GM18499 (cell line): ENCODE measurements at regions not wholly inside any gene's neighbourhood (a gene's known extent, or its start where the extent isn't known, plus 50 kb on each side); places are given as distances from the start of the nearest gene placed in this dataset.
A peak's percentile ranks its signal among the peaks of the same experiment; 100 is the strongest.
"Not testable (repeated sequence)": the region's sequence is repeated elsewhere in the genome, so short reads cannot be mapped to it uniquely, and the experiment has no call there.

Source experiments
- ATAC-seq: cut with Tn5 transposase; IDR thresholded peaks from one replicate; pipeline ENCODE4 v1.9.1; 2021; ENCODE audit warnings: moderate number of reproducible peaks; ENCODE audit not compliant: insufficient read depth, unreplicated experiment

DNA sequence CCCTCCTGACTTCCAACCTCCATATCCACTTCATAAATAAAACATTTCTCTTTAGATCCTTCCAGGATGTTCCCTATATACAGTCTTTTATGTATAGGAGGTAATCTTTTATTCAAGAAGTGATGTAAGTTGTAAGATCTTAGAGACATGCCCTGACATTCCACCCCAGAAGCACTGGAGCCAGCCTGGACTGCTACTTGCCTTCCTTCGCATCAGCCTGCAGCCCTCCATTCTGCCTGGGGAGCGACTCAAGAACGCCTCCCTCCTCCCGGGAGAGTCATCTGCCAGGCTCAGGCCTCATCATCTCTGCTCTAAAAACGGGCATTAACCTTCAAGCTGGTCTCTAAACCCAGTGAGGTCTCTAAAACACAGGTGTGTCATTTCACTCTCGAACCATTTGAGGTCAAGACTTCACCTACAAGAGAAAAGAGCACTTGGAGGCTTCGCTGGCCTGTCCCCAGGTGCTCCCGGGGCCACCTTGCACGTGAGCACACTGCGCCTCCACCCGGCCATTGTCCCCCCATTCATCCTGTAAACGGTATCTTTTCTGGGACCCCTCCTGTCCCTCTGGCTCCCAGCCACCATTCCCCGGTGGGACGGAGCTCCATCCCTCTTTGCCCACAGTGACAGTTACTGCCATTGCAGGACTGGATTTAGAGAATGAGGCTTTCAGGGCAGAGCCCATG lies 107.5 kb upstream of the PDE10A start:
- no peak for ATAC-seq

DNA sequence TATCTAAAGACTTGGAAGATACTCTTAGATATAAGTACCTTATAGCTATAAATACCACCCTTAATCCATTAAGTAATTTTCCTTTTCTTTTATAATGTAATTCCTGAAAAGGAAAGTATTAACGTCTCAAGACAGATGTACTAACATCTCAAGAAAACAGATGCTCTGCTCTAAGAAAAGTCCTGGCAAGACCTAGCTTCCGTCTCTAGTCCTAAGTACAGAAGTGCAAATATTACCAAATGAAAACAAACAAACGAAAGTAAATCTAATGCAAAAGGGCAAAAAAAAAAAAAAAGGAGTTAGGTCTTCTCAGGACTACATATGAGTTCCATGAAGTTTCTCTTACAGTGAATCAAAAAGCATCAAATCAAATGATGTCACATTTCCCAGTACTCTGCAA lies 106.8 kb upstream of the PDE10A start:
- ATAC-seq, result no peak

DNA sequence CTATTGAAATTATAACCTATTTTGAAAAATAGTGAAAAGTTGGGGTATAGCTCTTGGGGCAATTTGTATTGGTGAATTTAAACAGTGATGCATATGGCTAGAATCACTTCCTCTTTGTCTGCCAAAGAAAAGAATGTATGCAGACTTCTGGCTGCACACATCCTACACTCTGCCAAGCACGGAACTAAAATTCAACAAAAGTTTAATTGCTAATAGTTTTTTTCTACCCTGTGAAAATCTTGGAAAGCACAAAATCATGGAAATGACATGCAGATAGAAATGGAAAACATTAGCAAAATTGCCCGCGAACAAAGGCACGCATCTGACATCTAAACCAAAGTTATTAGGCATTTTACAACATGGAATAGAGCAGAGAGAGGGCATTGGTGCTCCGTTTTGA lies 106.4 kb upstream of the PDE10A start:
- ATAC-seq, result peak; percentile 52

DNA sequence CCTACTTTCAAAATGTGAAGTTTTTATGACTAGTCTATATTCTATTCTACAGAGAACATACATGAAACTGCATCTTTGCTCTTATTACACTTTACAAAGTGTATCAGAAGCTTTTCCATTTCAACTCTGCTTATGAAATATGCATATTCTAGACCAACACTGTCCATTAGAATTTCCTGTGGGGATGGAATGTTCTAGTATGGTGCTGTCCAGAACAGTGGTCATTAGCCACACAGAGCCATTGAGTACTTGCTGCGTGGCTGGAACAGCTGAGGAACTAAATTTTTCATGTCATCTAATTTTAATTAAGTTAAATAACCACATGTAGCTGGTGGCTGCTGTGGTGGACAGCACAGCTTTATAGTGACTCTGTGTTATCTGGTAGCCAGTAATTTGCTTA lies 105.9 kb upstream of the PDE10A start:
- ATAC-seq, result no peak

DNA sequence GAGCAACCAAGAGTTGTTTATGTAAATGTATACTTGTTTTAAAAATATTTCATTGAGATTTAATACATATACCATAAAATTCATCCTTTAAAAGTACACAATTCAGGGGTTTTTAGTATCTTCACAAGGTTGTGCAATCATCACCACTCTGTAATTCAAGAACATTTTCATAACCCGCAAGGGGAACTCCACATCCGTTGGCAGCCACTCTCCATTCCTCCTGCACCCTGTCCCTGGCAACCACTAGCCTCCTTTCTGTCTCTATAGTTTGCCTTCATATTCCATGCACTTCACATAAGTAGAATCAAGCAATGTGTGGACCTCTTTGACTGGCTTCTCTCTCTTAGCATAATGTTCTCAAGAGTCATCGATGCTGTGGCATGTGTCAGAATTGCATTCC lies 104.2 kb upstream of the PDE10A start:
- ATAC-seq, result no peak

DNA sequence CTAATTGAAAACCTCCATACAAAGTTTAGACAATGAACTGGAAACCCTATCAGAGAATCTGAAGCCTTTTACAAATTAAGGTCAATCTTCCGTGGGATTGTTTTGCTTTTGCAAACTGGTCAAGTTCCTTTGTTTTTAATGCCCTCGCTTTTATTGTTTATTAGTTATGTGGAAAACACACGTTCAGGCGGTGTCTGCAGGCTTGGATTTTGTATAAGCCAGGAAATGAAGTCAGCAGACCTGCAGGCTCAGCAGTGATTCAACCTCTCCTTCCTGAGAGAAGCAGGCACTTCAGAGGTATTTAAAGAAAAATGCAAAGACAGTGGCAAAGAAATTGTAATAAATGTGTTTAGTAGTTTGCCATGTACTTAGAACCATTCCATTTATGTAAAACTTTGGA lies 103.4 kb upstream of the PDE10A start:
- ATAC-seq, result no peak

DNA sequence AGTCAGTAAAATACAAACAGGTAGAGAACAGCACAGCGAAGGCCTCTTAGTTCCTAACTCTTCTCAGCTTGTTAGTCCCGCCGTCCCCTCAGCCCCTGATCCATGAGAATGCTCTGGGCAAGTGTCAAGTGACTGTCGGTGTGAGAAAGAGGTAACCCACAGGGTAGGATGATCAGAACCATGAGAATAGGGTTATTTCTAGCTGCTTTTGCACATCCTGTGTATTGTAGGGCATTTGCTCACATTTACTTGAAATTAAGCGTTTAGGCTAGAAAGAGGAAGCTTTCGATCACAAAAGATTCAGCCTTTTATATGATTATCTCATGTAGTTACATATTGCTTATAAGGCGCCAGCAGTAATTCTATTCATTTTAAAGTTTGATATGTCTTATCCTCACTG lies 103.0 kb upstream of the PDE10A start:
- no peak for ATAC-seq

DNA sequence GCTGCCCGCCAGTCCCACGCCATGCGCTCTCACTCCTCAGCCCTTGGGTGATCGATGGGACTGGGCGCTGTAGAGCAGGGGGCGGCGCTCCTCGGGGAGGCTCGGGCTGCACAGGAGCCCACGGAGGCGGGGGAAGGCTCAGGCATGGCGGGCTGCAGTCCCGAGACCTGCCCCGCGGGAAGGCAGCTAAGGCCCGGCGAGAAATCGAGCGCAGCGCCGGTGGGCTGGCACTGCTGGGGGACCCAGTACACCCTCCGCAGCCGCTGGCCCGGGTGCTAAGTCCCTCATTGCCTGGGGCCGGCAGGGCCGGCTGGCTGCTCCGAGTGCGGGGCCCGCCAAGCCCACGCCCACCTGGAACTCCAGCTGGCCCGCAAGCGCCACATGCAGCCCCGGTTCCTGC lies 102.2 kb upstream of the PDE10A start:
- ATAC-seq, result not testable (repeated sequence)

DNA sequence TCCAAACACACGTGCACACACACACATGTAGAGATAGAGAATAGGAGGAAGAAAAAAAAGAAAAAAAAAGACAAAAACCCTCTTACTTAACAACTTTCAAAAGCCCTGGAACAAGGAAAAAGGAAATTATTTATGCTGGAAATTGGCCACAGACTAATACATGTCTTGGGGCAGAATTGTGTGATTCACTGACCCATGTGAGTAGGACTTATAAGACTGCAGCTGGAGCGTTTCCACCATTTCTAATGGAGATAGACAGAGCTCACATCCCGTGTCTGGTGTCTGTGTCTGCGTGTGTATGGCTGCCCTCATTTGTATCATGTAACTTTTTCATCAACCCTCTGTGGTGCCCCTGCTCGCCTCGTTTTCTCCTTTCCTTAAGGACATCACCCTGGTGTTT lies 99.8 kb upstream of the PDE10A start:
- no peak for ATAC-seq

DNA sequence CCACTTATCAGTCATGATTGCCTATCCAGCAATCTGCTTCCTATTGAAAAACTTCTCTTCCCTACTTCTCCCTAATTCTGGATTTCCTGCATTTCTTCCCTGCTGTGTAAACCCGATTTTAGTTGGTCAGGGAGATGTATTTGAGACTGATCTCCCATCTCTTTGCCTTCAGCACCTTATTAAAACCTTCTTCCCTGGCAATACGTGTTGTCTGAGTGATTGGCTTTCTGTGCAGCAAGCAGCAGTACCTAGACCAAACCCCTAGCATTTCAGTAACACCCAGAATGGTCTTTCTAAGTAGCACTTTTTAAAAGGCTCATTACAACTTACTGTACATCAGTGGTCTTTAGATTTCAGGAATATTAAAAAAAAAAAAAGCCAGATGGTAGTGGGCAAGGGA lies 99.1 kb upstream of the PDE10A start:
- ATAC-seq, result no peak

DNA sequence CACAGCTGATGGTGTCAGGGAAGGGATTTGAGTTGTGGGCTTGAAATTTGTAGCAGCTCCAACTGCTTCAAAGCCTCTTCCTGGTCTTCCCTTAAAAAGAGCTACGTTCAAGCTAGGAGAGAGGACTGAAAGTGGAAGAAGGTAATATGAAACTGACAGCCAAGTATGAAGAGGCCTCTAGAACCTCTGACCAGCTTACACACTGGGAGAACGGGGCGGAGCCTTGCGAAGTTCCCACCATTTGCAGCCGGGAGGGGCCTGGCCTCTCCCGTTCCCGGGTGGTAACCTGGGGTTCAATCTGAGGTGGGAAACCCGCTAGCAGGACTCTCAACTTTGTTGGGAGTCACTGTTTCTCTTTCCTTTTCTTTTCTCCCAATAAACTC lies 97.8 kb upstream of the PDE10A start:
- no peak for ATAC-seq

DNA sequence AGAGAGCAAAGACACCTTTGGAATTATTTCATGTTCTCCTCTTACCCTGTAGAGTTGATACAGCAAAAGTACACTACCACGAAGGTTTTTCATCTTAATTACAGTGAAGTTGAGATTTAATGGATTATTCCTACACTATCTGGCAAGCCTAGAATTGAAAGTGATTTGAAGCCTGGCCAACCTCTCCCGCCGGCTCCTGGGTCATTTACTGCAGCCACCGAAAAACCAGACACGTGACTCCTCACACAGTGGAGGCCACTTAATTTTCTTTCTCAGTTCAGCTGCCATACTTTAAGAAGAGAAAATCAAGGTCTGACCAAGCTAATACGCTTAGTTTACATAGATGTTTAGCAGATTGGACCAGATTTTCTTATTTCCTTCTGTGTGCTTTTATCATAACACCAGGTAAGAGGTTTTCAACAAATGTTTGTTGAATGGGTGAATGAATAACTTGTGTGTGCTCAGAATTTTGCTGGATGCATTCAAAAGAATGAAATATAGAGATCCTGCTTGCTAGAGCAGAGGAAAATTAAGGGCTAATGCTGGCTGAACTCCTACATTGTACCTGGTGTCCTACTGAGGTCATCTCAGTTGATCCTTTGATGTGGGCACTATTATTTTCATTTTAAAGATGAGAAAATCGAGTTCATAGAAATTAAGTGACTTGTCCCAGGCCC lies 97.2 kb upstream of the PDE10A start:
- no peak for ATAC-seq

DNA sequence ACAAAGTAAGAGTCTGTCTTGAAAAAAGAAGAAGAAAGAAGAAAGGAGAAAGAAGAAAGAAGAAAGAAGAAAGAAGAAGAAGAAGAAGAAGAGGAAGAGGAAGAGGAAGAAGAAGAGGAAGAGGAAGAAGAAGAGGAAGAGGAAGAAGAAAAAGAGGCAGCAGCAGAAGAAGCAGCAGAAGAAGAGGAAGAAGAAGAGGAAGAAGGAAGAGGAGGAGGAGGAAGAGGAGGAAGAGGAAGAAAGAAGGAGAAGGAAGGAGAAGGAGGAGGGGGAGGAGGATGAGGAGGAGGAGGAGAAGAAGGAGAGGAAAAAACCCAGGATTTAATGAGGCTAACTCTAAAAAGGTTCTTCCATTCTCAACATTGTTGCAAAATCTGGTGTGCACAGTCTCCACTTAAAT lies 95.4 kb upstream of the PDE10A start:
- no peak for ATAC-seq

DNA sequence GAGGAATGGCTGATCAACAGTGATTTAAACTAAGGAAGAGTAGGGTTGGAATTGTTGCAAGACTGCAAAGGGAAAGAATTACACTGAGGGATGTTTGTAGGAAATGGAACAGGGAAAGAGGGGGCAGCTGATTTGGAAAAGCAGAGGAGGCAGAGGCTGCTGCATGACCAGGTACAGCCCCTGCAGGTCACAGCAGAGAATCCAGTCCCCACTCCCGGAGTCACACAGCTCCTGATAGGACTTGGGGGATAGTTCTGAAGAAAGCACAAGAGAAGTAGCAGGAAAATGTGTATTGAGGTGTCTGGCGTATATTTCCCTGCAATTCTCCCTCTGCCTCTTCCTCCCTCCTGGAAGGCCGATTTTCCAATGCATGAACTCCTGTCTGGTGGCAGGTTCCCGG lies 92.5 kb upstream of the PDE10A start:
- ATAC-seq, result no peak

DNA sequence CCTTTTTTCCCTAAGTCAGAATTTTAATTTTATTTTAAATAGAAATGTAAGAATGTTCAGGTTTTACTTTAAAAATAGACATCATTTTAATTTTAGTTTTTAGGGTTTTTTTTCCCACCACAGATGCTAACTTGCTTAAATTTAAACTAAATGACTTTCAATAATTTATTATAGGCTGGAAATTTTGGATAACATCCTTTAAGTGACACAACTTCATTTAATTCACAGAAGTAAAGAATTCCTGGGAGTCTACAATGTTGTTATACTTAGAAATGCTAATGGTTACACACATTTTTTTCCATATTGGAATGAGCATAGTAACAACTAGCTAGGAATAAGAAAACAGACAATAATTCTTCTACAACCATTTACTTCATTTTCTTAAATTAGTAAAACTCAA lies 90.5 kb upstream of the PDE10A start:
- no peak for ATAC-seq

DNA sequence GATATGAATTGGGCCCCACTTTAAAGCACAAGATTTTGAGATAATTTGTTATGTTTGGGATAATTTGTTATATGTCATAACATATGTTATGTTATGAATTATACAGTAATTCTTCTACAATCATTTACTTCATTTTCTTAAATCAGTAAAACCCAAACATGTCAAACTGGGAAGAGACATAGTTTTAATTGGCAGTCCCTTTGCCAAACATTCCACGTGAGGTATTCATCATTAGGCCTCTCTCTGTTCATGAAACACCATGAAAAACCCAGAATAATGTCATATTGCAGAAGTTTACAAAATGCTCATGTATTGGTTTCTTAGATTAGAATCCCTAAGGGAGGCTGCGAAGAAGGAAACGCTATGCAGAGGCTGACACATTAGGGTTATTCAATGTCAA lies 89.4 kb upstream of the PDE10A start:
- no peak for ATAC-seq

DNA sequence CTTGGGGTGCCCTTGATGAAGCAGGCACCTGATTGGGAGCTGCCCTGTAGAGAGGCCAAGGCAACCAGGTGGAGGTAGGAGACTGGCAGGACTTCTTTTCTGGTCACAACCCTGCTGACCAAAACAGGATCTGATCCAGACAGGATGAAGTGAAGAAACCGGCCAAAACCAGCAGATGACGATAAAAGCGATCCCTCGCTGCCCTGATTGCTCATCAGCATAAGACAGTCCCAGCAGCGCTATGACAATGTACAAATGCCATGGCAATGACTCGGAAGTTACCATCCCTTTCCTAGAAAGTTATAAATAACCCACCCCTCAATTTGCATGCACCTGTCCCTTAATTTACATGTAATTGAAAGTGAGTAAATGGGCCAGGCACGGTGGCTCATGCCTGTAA lies 88.4 kb upstream of the PDE10A start:
- ATAC-seq, result no peak

DNA sequence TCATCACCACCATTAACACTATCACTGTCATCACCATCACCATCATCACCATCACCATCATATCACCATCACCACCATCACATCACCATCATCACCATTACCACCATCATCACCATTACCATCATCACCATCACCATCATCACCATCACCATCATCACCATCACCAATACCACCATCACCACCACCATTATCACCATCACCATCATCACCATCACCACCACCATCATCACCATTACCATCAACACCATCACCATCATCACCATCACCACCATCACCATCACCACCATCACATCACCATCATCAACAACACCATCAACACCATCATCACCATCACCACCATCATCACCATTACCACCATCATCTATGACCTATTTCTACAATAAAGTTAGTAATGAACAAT lies 86.1 kb upstream of the PDE10A start:
- no peak for ATAC-seq

DNA sequence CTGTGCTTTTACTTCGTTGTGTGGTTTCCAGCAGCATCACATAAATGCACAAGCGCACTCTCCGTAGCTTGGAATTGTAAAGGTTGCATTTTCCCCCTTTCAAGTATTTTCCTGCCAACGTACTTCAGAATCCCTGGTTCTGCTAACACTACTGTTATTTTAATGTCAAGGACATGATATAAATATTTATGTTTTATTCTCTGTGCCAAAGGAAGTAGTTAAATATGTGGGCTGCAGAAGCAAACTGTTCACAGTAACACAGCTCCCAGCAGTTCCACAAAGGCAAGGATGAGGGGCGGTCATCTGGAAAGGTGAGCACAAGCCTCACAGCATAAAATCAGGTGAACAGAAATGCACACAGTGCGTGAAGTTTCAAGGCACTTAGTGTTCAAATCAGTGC lies 85.3 kb upstream of the PDE10A start:
- ATAC-seq, result no peak

DNA sequence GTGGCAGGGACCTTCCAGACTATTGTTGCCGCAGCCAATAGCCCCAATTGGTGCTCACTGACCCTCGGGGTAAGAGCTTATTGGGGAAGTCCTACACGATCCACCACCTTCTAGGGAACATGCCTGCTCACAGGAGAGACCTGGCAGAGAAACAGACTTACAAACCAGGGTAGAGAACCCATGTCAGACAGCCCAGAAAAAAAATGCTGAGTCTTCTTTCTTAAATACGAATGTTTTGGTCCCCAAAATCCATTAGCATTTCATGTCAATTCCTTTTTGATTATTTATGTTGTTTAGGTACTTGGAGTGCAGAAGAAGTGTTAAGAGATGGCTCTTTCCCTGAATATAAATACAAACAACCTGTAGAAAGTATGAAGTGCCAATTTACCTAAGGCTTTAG lies 84.9 kb upstream of the PDE10A start:
- ATAC-seq, result no peak

DNA sequence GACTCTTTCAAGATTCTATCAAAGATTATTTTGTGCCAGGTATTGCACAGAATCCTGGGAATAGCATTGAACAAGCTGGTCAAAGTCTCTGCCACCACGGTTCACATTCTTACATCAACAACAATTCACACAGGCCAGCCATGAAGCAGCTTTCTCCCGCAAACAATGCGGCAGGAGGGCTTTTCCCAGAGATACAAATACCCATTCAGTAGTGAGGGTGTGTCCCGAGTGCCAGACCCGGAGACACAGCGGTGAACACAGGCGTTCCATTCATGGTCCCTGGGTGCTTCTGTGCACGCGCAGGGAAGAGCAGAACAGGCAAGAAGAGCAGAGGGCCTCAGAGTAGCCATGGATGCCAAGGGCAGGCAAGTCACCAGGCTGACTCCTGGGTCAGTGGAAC lies 83.3 kb upstream of the PDE10A start:
- ATAC-seq, result no peak

DNA sequence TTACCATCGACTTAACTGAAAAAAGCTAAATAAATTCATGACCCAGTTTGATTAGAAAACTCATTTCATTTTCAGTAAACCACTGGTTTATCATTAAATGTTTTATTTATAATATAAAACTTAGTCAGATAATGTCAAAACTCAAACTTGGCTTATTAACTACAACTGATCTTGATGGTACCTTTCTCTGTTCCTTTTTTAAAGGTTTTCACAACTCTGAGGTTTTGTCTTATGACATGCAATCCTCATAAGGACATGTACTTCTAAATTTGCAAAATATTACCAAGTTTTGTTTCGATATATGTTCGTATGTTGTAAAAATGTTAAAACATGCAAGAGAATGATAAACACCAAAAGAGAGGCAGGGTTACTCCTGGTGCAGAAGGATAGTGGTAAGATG lies 82.5 kb upstream of the PDE10A start:
- ATAC-seq, result no peak
